ENCODE measurements at regions not wholly inside any gene's neighbourhood (a gene's known extent, or its start where the extent isn't known, plus 50 kb on each side); places are given as distances from the start of the nearest gene placed in this dataset.

DNA sequence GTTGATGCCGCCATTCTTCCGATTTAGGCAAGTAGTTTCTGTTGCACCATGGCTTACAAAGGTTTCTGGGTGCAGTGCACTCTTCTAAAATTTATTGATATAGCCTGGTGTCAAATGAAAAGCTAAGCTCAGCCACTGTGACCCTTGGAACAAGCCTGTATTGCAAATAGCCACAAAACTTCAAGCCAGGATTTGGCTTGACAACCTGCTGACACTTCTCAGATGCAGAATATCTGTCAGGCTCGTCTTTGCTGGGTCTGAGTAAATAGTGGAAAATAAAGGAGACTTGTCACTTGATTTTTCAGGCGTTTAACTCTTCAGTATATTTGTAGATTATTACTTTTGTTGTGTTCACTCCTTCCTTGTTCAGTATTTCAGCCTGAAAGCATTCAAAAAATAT lies 871.8 kb downstream of the OTOL1 start:
- no peak for DNase-seq (ENCODE audit: low spot score in 2 of 2)
- Histone ChIP-seq H3K4me1 (peaks cover 0 to 5% (median 0%) of the 10 kb centered on the region in 4 donors), H3K27ac (no peak overlapping the region), H3K36me3 (no peaks in the 10 kb centered on the region), H3K9me3 (no peaks in the 10 kb centered on the region), H3K4me3 (no peak overlapping the region), H3K27me3 (no peaks in the 10 kb centered on the region)
- 63 to 65% methylated on average over 4 of the region's 4 CpGs for WGBS, 2 donors
- TF ChIP-seq EP300 (IDR thresholded peaks at IDR 0.05) (no peak), POLR2A (IDR thresholded peaks at IDR 0.05) (no peak), CTCF (IDR thresholded peaks at IDR 0.05) (no peak)

DNA sequence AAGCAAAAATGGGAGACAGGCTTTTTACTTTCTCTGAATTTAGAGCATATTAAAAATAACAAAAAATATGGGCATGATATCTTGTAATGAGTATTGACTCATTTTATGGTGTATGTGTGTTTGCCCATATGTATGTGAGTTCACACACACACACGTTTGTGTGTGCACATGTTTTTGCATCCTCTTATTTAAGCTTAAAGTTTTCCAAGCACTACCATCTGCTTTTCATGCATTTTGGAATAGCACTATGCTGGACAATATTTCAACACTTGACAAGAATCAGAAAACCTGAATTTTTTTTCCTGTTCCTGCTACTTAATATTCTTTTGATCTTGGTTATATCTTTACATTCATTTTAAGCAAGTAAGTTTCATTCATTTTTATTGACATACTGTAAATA lies 872.7 kb downstream of the OTOL1 start:
- WGBS, 2 donors = 57 to 61% methylated on average over 1 of the region's 1 CpG
- no peak overlapping the region for H3K4me3 ChIP-seq
- DNase-seq (ENCODE audit: low spot score in 2 of 2) = no peak
- H3K9me3 ChIP-seq = no peaks in the 10 kb centered on the region
- no peak overlapping the region for H3K27ac ChIP-seq
- H3K36me3 ChIP-seq = no peaks in the 10 kb centered on the region
- no peak for TF ChIP-seq POLR2A (IDR thresholded peaks at IDR 0.05)
- no peak for TF ChIP-seq EP300 (IDR thresholded peaks at IDR 0.05)
- no peak for TF ChIP-seq CTCF (IDR thresholded peaks at IDR 0.05)
- H3K27me3 ChIP-seq = no peaks in the 10 kb centered on the region
- H3K4me1 ChIP-seq = peaks cover 0 to 5% (median 0%) of the 10 kb centered on the region in 4 donors

DNA sequence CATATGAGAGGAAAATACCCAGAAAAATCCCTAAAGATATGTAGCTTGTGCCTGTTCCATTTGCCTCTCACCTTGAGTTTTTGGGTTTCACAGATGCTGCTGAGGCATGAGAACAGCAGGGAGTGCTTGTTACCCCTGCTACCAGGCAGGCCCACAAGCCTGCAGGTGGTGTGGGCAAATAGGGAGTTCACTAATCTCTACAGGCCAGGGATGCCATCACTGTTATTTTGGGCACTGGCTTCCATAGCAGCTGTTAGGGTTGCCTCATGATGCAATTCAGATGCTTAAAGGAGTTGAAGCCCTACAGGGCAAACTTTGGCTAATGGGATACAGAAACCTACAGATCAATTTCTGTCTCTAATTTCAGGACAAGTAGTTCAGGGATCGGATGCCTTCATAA lies 873.5 kb downstream of the OTOL1 start:
- no peak for TF ChIP-seq POLR2A (IDR thresholded peaks at IDR 0.05)
- no peak for TF ChIP-seq CTCF (IDR thresholded peaks at IDR 0.05)
- TF ChIP-seq EP300 (IDR thresholded peaks at IDR 0.05) = no peak
- Histone ChIP-seq H3K4me1 (peaks cover 0 to 5% (median 0%) of the 10 kb centered on the region in 4 donors), H3K36me3 (no peaks in the 10 kb centered on the region), H3K27me3 (no peaks in the 10 kb centered on the region), H3K4me3 (no peak overlapping the region), H3K9me3 (no peaks in the 10 kb centered on the region), H3K27ac (no peak overlapping the region)
- WGBS, 2 donors = 90 to 93% methylated on average over 1 of the region's 1 CpG
- DNase-seq (ENCODE audit: low spot score in 2 of 2) = no peak

- Histone ChIP-seq H3K27ac (no peak overlapping the region), H3K27me3 (no peaks in the 10 kb centered on the region), H3K4me1 (no peaks in the 10 kb centered on the region), H3K36me3 (no peaks in the 10 kb centered on the region), H3K4me3 (no peak overlapping the region), H3K9me3 (no peaks in the 10 kb centered on the region)
- DNase-seq (ENCODE audit: low spot score in 2 of 2) = no peak
- no peak for TF ChIP-seq EP300 (IDR thresholded peaks at IDR 0.05)
- TF ChIP-seq POLR2A (IDR thresholded peaks at IDR 0.05) = no peak
- TF ChIP-seq CTCF (IDR thresholded peaks at IDR 0.05) = no peak
- WGBS, 2 donors = 77 to 83% methylated on average over 1 of the region's 1 CpG
Measured at GRCh38 chr3:162376761-162377160, 880.2 kb downstream of the OTOL1 start.

- H3K4me3 ChIP-seq = no peak overlapping the region
- no peak overlapping the region for H3K27ac ChIP-seq
- H3K9me3 ChIP-seq = no peaks in the 10 kb centered on the region
- no peaks in the 10 kb centered on the region for H3K36me3 ChIP-seq
- no peak for TF ChIP-seq POLR2A (IDR thresholded peaks at IDR 0.05)
- no peak for TF ChIP-seq EP300 (IDR thresholded peaks at IDR 0.05)
- TF ChIP-seq CTCF (IDR thresholded peaks at IDR 0.05) = no peak
- whole genome bisulfite sequencing, 2 donors = 69 to 73% methylated on average over 5 of the region's 5 CpGs
- H3K4me1 ChIP-seq = no peaks in the 10 kb centered on the region
- DNase-seq (ENCODE audit: low spot score in 2 of 2) = no peak
- H3K27me3 ChIP-seq = no peaks in the 10 kb centered on the region
Measured at GRCh38 chr3:162377608-162378007, 881.0 kb downstream of the OTOL1 start.

Data from tibial nerve (tissue), 4 donors.